GM19438 (cell line): ENCODE measurements at regions not wholly inside any gene's neighbourhood (a gene's known extent, or its start where the extent isn't known, plus 50 kb on each side); places are given as distances from the start of the nearest gene placed in this dataset.

Experiments
- ATAC-seq: cut with Tn5 transposase; IDR thresholded peaks from one replicate; pipeline ENCODE4 v1.9.1; 2021; ENCODE audit warnings: low read depth; ENCODE audit not compliant: unreplicated experiment

- ATAC-seq = no peak
Observed at GRCh38 chr2:150027164-150027563, 439.6 kb upstream of the MMADHC start.

DNA sequence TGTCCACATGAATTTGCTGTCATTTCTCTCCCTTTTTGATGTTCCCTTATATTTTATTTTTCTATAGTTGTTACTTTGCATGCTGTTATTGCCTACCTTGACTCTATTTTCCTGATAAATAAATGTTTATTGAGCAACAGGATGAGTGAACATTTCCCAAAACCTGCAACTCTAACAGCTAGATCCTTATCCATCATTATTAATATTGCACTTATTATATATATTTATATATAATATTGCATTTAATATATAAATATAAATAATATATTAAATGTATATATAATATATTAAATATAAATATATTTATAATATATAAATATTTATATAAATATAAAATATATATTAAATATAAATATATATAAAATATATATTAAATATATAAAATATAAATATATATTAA is 436.1 kb upstream of the MMADHC start:
- no peak for ATAC-seq

- ATAC-seq = no peak
Observed at GRCh38 chr2:150023044-150023443, 435.5 kb upstream of the MMADHC start.

DNA sequence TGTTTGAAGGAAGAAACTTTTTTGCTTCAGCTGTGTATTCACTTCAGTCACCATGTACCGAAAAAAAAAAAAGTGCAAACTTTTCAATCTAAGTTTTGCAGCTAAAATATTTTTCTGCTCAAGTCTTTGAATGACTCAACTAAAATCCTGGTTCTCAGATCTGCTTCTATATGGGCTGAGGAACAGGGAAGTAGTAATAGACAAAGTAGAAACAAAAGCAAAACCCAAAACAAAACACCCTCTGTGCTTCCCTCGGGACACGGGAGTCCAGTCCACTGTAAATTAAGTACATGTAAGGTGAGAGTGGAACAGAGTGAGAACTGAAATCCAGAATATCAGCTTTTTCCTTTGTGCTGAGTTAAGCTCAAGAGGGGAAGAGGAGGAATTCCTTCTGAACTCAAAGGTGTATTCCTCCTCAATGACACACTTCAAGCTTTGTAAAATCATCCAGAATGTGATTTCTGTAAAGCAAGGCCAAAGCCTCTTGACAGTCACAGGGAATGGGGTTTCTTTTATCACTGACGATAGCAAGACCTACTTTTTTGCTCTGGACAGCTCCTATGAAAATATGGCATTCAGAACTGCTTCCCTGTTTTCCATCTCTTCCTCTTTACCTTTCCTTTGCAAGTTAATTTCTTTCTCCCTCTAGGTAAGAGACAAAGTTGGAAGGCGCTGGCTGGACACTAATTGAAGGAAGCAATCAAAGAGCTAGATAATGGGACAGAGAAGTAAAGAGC is 433.5 kb upstream of the MMADHC start:
- ATAC-seq = no peak

DNA sequence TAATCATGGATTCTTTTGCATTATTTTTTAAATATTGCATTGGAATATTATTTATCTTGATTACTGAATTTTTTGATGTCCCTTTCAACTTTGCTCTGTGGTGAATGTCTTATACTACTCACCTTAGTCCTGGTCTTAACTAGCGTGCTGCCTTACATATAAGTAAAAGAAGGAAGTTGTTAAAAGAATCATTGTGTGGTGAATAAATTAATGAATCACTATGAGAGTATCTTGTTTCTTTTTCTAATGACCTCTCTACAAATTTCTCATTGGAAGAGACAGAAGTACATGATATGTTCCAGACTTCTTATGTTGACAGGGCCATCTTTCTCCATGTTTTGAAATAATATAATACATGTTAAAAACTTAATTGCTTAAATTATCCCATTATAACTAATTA is 432.6 kb upstream of the MMADHC start:
- no peak for ATAC-seq

DNA sequence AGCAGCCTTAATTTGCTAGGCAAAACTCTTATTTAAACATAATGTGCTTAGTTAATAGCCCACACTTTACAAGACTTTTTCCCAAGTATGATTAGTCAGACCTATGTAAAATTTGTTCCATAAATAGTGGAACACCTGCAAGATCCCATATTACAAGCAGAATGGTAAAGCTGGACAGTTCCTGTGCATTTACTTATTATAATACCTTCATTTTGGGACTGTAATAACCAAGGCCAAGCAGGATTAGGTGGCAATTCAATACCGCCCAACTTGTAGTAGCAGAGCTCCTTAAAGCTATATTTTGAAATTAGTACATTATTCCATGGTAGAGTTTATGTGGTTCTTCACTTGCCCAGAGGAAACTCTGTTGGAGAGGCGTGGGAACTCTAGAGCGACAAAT is 431.5 kb upstream of the MMADHC start:
- no peak for ATAC-seq

GRCh38 chr2:150012986-150013385 is 425.4 kb upstream of the MMADHC start:
- no peak for ATAC-seq

- no peak for ATAC-seq
Observed at GRCh38 chr2:150011161-150011730, 423.7 kb upstream of the MMADHC start.

DNA sequence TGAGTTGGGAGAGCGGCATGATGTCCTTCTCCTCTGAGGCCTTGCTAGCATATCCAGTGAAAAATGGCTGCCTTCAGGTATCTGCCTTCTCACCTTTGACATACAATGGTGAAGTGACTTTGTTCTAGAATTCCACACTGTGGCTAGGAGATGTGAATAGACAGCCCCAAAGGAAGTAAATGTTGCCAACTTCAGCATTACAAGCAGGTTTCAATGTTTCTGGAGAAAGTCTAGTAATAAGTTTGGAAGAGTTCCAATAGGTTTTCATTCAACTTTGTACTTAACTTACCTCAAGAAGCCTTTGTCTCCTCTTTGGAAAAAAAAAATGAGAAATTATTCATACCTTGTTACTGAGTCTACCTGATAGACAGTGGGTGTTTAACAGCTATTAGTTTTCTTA is 421.3 kb upstream of the MMADHC start:
- ATAC-seq = no peak

- no peak for ATAC-seq
Observed at GRCh38 chr2:150007815-150008430, 420.3 kb upstream of the MMADHC start.

- ATAC-seq = no peak
Observed at GRCh38 chr2:150006591-150006990, 419.0 kb upstream of the MMADHC start.

DNA sequence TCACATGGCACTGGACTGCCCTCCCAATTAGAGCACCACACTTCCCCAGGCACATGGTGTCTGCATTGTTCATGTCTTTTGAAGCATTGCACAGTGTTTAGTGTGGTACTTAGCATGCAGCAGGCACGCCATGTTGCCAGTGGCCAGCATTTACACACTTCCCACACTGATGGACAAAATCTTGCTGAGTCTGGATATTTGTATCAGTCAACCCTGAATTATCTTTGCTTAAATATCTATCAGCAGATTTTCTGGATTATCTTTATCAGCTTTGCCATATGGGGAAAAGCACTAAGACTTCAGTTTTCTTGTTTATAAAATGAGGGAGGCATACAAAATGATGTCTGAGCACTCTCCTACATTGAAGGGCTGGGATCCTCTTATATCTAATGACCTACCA is 416.0 kb upstream of the MMADHC start:
- ATAC-seq = no peak

GRCh38 chr2:150001788-150002187 is 414.2 kb upstream of the MMADHC start:
- ATAC-seq = no peak

- ATAC-seq = no peak
Observed at GRCh38 chr2:149996901-149997300, 409.3 kb upstream of the MMADHC start.

GRCh38 chr2:149994057-149994728 is 406.6 kb upstream of the MMADHC start:
- ATAC-seq = no peak

DNA sequence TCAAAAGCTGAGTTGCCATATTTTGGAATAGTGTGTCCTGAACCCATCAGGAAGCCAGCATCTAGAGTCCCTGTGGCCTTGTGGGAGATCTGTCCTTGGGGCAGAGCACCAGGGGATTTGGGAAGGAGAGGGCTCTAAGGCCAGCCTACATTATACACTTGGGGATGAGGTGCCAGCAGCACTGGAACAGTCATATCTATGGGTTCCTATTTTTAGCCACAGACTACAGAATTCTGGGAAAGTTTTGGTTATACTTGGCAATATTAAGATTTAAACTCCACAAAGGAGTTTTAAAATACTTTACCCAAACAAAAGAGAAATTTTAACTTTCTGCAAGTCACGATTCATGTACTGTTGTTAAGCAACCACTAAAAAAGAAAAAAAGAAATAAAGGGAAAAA is 405.7 kb upstream of the MMADHC start:
- no peak for ATAC-seq

DNA sequence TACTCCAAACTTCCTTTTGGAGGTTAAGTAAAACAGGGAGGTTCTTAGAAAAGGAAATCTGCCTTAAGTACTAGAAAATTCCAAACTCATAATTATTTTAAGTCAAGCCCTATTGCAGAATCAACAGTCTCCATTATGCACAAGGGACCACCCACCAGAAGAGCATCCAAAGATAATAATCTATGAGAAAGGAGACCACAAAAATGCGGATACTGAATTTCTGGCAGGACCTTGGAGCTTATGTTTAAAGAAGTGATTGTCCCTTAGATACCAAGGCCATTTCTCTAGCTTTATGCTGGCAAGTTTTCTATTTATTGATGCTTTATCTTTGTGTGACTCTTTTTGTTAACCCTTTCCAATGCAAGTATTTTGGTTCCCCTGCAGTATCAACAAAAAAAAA is 404.0 kb upstream of the MMADHC start:
- ATAC-seq = no peak

- ATAC-seq = no peak
Observed at GRCh38 chr2:149990965-149991364, 403.4 kb upstream of the MMADHC start.

- ATAC-seq = no peak
Observed at GRCh38 chr2:149989447-149990063, 402.0 kb upstream of the MMADHC start.

DNA sequence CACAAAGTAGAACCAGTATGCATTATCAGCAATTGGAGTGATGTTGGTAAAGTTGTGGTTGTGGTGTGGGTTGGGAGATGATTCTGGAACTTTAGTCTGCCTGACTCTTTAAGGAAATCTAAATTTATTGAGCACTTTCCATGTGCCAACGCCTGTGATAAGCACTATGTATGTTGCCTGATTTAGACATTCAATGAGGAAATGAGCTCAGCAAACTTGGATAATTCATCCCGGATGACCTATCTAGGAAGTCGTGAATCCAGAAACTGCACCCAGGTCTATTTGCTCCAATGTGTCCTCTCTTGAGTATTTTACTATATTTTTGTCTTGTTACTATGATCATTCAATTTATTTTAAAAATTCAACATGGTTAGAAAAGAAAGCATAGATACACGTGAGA is 400.8 kb upstream of the MMADHC start:
- no peak for ATAC-seq

DNA sequence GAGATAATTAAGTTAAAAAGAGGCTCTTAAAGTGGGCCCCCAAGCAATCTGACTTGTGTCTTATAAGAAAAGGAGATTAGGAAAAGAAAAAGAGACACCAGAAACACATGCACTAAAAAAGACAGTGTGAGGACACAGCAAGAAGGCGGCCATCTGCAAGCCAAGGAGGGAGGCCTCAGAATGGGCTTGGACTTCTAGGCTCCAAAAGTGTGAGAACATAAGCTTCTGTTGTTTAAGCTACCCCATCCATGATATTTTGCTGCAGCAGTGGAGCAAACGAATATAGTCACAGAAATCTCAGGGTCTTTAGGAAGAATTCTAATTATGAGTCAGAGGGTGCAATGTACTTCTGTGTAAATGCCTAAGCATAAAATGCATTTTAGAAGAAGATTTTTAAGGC is 399.3 kb upstream of the MMADHC start:
- no peak for ATAC-seq
